Psoas muscle (tissue), 7 donors: ENCODE measurements at regions not wholly inside any gene's neighbourhood (a gene's known extent, or its start where the extent isn't known, plus 50 kb on each side); places are given as distances from the start of the nearest gene placed in this dataset.

Source experiments
- ATAC-seq, 4 donors: fragments of 200-7000 bp; cut with Tn5 transposase; one replicate each; pipeline ENCODE4 v1.9.1; 2020; ENCODE audit warnings: moderate library complexity in 3 of 4, mild to moderate bottlenecking in 2 of 4
- DNase-seq, 2 donors: peaks; one replicate each; pipeline ENCODE4 v3.0.0-alpha.2; 2020
- H3K27ac ChIP-seq: fragments of 200-600 bp; one replicate; pipeline ENCODE4 v1.8.0; 2022
- H3K27me3 ChIP-seq, 3 donors: fragments of 200-600 bp in 1 of 3; one replicate each; pipeline versions ENCODE4 v1.6.1 to v1.8.0; 2013 to 2022; ENCODE audit warnings: low read length in 2 of 3, mild to moderate bottlenecking in 2 of 3, moderate library complexity in 1 of 3; ENCODE audit not compliant: insufficient read depth in 3 of 3
- H3K36me3 ChIP-seq, 2 donors: fragments of 200-600 bp in 1 of 2; one replicate each; pipeline versions ENCODE4 v1.6.1 to v1.8.0; 2013 to 2022; ENCODE audit warnings: low read depth in 1 of 2, mild to moderate bottlenecking in 1 of 2, moderate library complexity in 1 of 2; ENCODE audit not compliant: insufficient read depth in 1 of 2
- H3K4me1 ChIP-seq: fragments of 200-600 bp; one replicate; pipeline ENCODE4 v1.8.0; 2022
- H3K4me3 ChIP-seq: fragments of 200-600 bp; one replicate; pipeline ENCODE4 v1.8.0; 2022; ENCODE audit warnings: mild to moderate bottlenecking
- H3K9me3 ChIP-seq: fragments of 200-600 bp; one replicate; pipeline ENCODE4 v1.8.0; 2022
- WGBS, 3 donors: extraction: QIAGEN DNeasy Blood & Tissue Kit; methylation state at CpG; one replicate each; pipeline versions ENCODE4 v1.1.6 to v1.1.7; 2013; 5-methylcytosine and 5-hydroxymethylcytosine counted together
- intact Hi-C, 2 donors: fragments of 100-400 bp; cut with DNase I; formaldehyde crosslinking; loops; one replicate each; pipeline versions ENCODE4 v1.11.0 to v1.14.2; 2022
- TF ChIP-seq, protein P1 (sequence below): fragments of 200-600 bp; IDR thresholded peaks from one replicate; pipeline ENCODE4 v1.8.0; 2022; ENCODE audit warnings: antibody characterized with exemption
- donor health status: healthy with polysubstance abuse.
- donor health status: DM: no; HTN: no; CAD: no; lungs with moderate emphysema.
- donor health status: Bipolar disorder and iron deficiency.
- donor health status: healthy.
- donor health status: DM: yes; HTN: yes; CAD: no.
- donor health status: DM: no; HTN: no; CAD: no.
- donor health status: DM: yes; HTN: yes; CAD: no.

DNA sequence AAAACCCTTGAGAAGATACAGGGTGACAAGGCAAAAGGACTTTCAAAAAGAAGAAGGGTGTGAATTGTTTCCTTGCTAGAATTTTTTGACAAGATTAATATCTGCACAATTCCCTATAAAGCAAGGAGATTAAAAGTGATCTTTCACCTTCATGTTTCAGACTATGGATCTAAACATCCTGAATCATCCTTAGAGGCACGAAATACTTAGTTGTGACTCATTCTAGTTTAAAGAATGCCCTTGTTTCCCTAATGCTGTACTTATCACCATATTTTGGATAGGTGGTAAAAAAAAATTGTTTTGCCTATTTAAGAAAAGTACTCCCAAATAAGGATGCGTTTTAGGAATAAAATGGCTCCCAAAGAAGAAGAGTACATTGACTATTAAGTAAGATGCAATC is 415.1 kb downstream of the LRRIQ3 start:
- no peaks in the 10 kb centered on the region for H3K4me1 ChIP-seq
- H3K4me3 ChIP-seq = no peak overlapping the region
- no peaks in the 10 kb centered on the region for H3K9me3 ChIP-seq
- TF ChIP-seq, protein P1, sequence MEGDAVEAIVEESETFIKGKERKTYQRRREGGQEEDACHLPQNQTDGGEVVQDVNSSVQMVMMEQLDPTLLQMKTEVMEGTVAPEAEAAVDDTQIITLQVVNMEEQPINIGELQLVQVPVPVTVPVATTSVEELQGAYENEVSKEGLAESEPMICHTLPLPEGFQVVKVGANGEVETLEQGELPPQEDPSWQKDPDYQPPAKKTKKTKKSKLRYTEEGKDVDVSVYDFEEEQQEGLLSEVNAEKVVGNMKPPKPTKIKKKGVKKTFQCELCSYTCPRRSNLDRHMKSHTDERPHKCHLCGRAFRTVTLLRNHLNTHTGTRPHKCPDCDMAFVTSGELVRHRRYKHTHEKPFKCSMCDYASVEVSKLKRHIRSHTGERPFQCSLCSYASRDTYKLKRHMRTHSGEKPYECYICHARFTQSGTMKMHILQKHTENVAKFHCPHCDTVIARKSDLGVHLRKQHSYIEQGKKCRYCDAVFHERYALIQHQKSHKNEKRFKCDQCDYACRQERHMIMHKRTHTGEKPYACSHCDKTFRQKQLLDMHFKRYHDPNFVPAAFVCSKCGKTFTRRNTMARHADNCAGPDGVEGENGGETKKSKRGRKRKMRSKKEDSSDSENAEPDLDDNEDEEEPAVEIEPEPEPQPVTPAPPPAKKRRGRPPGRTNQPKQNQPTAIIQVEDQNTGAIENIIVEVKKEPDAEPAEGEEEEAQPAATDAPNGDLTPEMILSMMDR = no peak
- H3K27me3 ChIP-seq = no peaks in the 10 kb centered on the region
- 72 to 82% (median 77%) methylated on average over 2 of the region's 2 CpGs for WGBS, 3 donors
- no peaks in the 10 kb centered on the region for H3K36me3 ChIP-seq
- DNase-seq = no peak
- ATAC-seq = no peak
- H3K27ac ChIP-seq = no peak overlapping the region
- intact Hi-C loops = no loop called here

DNA sequence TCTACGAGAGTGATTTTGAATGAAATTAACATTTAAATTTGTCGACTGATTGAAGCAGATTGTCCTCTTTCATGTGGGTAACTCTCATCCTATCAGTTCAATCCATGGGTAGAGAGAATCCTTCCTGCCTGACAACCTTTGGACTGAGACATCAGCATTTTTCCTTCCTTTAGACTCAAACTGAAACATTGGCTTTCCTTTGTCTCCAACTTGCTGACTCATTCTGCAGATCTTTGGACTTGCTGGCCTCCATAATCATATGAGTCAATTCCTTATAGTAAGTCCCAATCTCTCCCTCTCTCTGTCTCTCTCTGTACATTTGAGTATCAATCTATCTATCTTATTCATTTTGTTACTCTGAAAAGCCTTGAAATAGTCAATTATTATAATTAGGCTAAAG is 416.7 kb downstream of the LRRIQ3 start:
- H3K27me3 ChIP-seq = no peaks in the 10 kb centered on the region
- H3K4me1 ChIP-seq = no peaks in the 10 kb centered on the region
- DNase-seq = no peak
- H3K4me3 ChIP-seq = no peak overlapping the region
- H3K36me3 ChIP-seq = no peaks in the 10 kb centered on the region
- TF ChIP-seq, protein P1 = no peak
- no peak overlapping the region for H3K27ac ChIP-seq
- no peak for ATAC-seq
- intact Hi-C loops = no loop called here
- 85 to 89% (median 89%) methylated on average over 2 of the region's 2 CpGs for WGBS, 3 donors
- H3K9me3 ChIP-seq = no peaks in the 10 kb centered on the region

DNA sequence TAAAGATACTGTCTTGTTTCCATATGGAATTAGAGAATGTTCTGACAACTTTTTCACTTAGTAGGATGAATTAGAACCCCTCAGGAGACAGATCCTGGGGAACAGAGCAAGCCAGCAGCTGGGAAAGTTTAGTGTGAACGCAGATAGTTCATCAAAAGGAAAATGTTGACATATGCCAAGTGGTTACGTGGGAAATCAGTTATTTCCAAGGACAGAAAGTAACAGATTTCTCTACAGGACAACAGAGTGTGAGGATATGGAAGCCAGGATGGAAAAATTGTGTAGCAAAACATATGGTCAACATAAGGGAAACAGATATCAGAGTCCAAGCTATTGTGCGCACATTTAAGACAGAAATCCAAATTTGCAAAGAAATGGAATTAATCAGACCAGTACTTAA is 419.5 kb downstream of the LRRIQ3 start:
- TF ChIP-seq, protein P1 = no peak
- H3K36me3 ChIP-seq = no peaks in the 10 kb centered on the region
- H3K27ac ChIP-seq = no peak overlapping the region
- intact Hi-C loops = no loop called here
- H3K4me1 ChIP-seq = no peaks in the 10 kb centered on the region
- 28 to 33% (median 28%) methylated on average over 3 of the region's 3 CpGs for WGBS, 3 donors
- no peak for ATAC-seq
- no peak for DNase-seq
- no peaks in the 10 kb centered on the region for H3K27me3 ChIP-seq
- no peak overlapping the region for H3K4me3 ChIP-seq
- H3K9me3 ChIP-seq = no peaks in the 10 kb centered on the region

DNA sequence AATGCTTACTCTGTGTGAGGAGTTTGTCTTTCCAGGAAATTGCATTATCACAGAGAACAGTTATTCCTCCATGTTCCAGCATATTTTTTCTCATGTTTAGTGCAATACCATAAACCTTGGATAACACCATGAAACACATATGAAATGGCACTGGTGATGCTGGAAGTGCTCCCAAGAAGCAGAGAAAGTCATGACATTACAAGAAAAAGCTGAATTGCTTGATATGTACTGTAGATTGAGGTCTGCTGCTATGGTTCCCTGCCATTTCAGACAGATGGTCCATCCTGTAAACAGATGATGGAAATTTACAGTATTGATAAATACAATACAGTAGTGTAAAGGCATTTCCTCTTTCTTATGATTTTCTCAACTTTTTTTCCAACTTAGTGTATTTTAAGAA is 422.1 kb downstream of the LRRIQ3 start:
- Histone ChIP-seq H3K9me3 (no peaks in the 10 kb centered on the region), H3K4me1 (no peaks in the 10 kb centered on the region), H3K4me3 (no peak overlapping the region), H3K27ac (no peak overlapping the region), H3K36me3 (no peaks in the 10 kb centered on the region), H3K27me3 (no peaks in the 10 kb centered on the region)
- DNase-seq (no peak), ATAC-seq (no peak)
- TF ChIP-seq, protein P1 = no peak
- intact Hi-C loops = no loop called here

DNA sequence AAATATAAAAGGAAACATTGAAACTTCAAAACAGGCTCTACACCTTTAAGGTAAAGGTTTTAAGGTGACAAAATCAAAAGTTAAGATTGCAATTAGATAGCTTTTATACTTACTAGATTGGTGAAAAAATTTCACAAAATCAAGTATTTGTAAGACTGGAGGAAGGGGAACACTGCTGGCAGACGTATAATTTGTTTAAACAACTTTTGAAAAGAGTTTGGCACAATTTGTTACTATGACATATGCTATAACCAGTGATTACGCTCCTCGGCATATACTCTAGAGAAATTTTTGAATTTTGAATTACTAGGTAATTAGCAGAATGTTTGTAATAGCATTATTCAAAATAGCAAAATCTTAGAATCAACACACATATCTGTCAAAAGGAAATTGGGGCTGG is 425.0 kb downstream of the LRRIQ3 start:
- TF ChIP-seq, protein P1 = no peak
- DNase-seq (no peak), ATAC-seq (no peak)
- Histone ChIP-seq H3K27me3 (no peaks in the 10 kb centered on the region), H3K4me3 (no peak overlapping the region), H3K36me3 (no peaks in the 10 kb centered on the region), H3K9me3 (no peaks in the 10 kb centered on the region), H3K4me1 (no peaks in the 10 kb centered on the region), H3K27ac (no peak overlapping the region)
- intact Hi-C loops = no loop called here
- 74 to 75% (median 74%) methylated on average over 3 of the region's 3 CpGs for WGBS, 3 donors
